Adrenal gland (tissue), 5 donors: ENCODE measurements at regions not wholly inside any gene's neighbourhood (a gene's known extent, or its start where the extent isn't known, plus 50 kb on each side); places are given as distances from the start of the nearest gene placed in this dataset.
A peak's percentile ranks its signal among the peaks of the same experiment; 100 is the strongest.

Source experiments
- POLR2A ChIP-seq, 2 donors: fragments of 450-650 bp; IDR thresholded peaks; one replicate each; pipeline ENCODE4 v1.6.1; 2017; ENCODE audit warnings: antibody characterized with exemption in 2 of 2, mild to moderate bottlenecking in 2 of 2, moderate library complexity in 1 of 2
- TF ChIP-seq, protein P1 (sequence below), 6 experiments: fragments of 450-650 bp in 4 of 6; fragments of 200-600 bp in 2 of 6; sonication (generic) in 1 of 6; IDR thresholded peaks; 1 replicate in 5 of 6; 2 replicates in 1 of 6; pipeline versions ENCODE4 v1.5.1 to v1.8.0; 2016 to 2021; ENCODE audit warnings: antibody characterized with exemption in 6 of 6, mild to moderate bottlenecking in 2 of 6, moderate library complexity in 1 of 6
- donor health status: DM: no; HTN: no; CAD: no.

DNA sequence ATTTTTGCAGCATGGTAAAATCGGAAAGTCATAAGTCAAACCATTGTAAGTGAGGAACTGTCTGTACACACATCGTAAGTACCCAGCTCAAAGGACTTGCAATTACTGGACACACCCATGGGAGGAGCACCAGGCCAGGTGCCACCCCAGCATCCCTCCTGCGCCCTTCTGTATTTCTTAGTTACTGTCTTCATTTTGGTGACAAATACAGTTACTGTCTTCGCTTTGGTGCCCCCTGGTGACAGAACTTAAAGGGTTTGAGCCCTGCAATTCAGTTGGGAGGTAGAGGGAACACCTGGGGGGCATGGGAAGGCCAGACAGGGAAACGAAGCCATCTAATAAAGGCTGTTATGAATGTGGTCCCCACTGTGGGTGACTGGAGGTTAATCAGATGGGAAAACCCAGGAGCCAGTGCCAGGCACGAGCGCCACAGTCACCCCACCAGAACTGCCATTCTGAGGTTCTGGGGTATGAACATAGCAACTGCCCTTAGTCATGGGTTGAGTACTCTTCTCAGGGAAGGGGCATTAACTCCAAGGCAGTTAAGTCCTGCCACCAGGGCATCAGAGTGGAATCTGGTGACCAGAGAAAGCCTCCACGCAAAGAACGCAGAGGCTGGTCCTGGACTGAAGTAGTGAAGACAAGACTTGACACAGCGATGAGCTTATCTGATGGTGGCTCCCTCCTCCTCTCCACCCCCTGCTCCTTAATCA is 612.9 kb downstream of the PTPRU start:
- TF ChIP-seq, protein P1, sequence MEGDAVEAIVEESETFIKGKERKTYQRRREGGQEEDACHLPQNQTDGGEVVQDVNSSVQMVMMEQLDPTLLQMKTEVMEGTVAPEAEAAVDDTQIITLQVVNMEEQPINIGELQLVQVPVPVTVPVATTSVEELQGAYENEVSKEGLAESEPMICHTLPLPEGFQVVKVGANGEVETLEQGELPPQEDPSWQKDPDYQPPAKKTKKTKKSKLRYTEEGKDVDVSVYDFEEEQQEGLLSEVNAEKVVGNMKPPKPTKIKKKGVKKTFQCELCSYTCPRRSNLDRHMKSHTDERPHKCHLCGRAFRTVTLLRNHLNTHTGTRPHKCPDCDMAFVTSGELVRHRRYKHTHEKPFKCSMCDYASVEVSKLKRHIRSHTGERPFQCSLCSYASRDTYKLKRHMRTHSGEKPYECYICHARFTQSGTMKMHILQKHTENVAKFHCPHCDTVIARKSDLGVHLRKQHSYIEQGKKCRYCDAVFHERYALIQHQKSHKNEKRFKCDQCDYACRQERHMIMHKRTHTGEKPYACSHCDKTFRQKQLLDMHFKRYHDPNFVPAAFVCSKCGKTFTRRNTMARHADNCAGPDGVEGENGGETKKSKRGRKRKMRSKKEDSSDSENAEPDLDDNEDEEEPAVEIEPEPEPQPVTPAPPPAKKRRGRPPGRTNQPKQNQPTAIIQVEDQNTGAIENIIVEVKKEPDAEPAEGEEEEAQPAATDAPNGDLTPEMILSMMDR (IDR thresholded peaks at IDR 0.05): peak in 5 of 6 experiments; percentile 21 to 50 (median 40)
- TF ChIP-seq POLR2A (IDR thresholded peaks at IDR 0.05): no peak
